Esophagus (tissue), 2 donors: ENCODE measurements at regions not wholly inside any gene's neighbourhood (a gene's known extent, or its start where the extent isn't known, plus 50 kb on each side); places are given as distances from the start of the nearest gene placed in this dataset.

ENCODE experiments used
- H3K27ac ChIP-seq, 2 donors: one replicate each; pipeline ENCODE4 v1.5.1; 2013; ENCODE audit warnings: low read depth in 2 of 2, mild to moderate bottlenecking in 2 of 2, inconsistent platforms in 1 of 2, low read length in 1 of 2, moderate library complexity in 1 of 2
- H3K27me3 ChIP-seq, 2 donors: one replicate each; pipeline ENCODE4 v1.6.1; 2013; ENCODE audit warnings: low read length in 2 of 2, control low read depth in 1 of 2, mild to moderate bottlenecking in 1 of 2; ENCODE audit not compliant: insufficient read depth in 2 of 2, control insufficient read depth in 1 of 2
- H3K36me3 ChIP-seq, 2 donors: one replicate each; pipeline ENCODE4 v1.6.1; 2013; ENCODE audit warnings: low read length in 1 of 2; ENCODE audit not compliant: control insufficient read depth in 2 of 2, insufficient read depth in 2 of 2
- H3K4me1 ChIP-seq, 2 donors: one replicate each; pipeline ENCODE4 v1.6.1; 2013; ENCODE audit warnings: low read length in 1 of 2; ENCODE audit not compliant: control insufficient read depth in 2 of 2, insufficient read depth in 2 of 2
- H3K4me3 ChIP-seq, 2 donors: one replicate each; pipeline ENCODE4 v1.5.1; 2013; ENCODE audit warnings: low read length in 2 of 2, mild to moderate bottlenecking in 2 of 2, low read depth in 1 of 2, moderate library complexity in 1 of 2
- H3K9me3 ChIP-seq, 2 donors: one replicate each; pipeline ENCODE4 v1.6.1; 2013; ENCODE audit warnings: mild to moderate bottlenecking in 2 of 2, low read depth in 1 of 2, low read length in 1 of 2, moderate library complexity in 1 of 2; ENCODE audit not compliant: control insufficient read depth in 2 of 2, insufficient read depth in 1 of 2
- WGBS, 2 donors: extraction: QIAGEN DNeasy Blood & Tissue Kit; methylation state at CpG; one replicate each; pipeline ENCODE4 v1.1.7; 2013; 5-methylcytosine and 5-hydroxymethylcytosine counted together
- donor health status: healthy with polysubstance abuse.
- donor health status: Bipolar disorder and iron deficiency.

DNA sequence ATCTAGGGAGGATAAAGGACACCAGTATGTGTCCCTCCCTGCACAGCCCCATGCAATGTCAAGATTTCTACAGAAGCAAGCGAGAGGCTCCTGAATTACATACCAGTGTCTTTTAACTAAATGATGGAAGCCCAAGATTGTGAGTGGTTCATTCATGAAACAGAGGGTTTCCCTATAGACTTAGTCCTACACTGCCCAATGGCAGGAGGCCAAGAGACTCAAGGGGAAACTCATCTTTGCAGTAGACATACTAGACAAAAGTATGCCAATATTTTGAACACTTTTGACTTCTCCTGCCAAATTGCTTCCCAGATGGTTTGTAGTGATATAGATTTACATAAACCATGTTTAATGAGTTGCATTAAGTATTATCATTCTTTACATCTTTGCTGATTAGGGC lies 557.2 kb upstream of the JAG1 start:
- H3K27me3 ChIP-seq: no peaks in the 10 kb centered on the region
- H3K9me3 ChIP-seq: no peaks in the 10 kb centered on the region
- WGBS, 2 donors: 89 to 97% methylated on average over 1 of the region's 1 CpG
- H3K4me3 ChIP-seq: no peak overlapping the region
- no peaks in the 10 kb centered on the region for H3K36me3 ChIP-seq
- no peaks in the 10 kb centered on the region for H3K4me1 ChIP-seq
- H3K27ac ChIP-seq: no peak overlapping the region

DNA sequence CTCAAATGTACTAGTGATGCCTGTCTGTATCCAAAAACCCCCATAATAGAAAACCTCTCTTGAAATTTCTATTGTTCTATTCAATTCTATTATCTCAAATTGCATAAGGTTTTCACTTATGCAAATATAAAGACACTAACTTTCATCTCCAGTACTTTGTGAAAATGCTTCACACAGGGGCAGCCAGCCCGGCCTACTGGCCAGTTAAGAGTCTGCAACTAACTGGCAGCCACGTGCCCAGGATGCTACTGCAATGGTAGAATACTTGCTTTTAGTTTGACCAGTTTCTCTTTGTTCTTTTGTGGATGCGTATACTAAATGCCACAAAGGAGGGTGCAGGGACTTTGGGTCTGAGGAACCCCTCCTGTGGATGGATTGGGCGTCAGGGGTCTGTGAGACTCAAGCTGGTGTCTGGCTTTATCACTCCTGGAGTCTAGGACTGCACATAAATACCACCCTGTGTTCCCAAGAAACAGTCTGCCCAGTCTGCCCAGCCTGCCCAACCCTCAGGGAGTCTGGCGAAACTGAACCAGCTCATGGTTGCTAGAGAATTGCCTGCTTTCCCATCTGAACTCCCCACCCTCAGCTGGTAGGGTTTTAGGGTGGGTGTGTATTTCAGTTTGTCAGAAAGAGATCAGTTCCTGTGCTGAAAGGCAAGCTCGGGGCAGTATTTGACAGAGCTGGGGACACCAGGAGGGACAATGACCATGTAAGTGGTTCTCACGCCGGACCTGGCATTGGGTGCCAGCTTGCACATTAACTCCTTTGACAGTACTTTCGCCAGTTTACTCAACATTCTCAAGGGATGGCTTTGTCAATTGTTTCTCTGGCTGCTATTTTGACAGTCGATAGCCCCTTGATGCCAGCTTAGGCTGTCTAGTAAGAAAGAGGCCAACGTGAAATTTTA lies 558.2 kb upstream of the JAG1 start:
- Histone ChIP-seq H3K27me3 (no peaks in the 10 kb centered on the region), H3K36me3 (no peaks in the 10 kb centered on the region), H3K9me3 (no peaks in the 10 kb centered on the region), H3K27ac (no peak overlapping the region), H3K4me3 (no peak overlapping the region), H3K4me1 (peaks cover 0 to 1% of the 10 kb centered on the region in 2 donors)
- 92 to 93% methylated on average over 11 of the region's 11 CpGs for WGBS, 2 donors

DNA sequence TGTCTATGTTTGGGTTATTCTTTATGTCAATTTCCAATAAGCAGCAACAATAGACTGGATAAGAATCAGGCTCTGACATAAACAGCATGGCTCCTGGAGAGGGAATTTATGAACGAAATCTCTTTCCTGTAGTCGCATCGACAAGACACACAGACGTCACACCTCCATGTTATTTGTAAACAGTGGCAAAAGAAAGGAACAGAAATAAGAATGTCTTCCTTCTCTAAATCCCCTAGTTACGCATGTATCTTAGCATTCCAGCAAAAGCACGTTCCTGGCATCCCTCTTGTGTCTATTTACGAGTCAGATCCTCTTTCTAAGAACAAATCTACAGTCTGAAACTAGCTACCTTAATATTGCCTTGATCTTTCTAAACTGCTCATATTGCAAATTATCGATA lies 559.1 kb upstream of the JAG1 start:
- Histone ChIP-seq H3K9me3 (no peaks in the 10 kb centered on the region), H3K27me3 (no peaks in the 10 kb centered on the region), H3K4me3 (no peak overlapping the region), H3K36me3 (no peaks in the 10 kb centered on the region), H3K4me1 (peaks cover 0 to 1% of the 10 kb centered on the region in 2 donors), H3K27ac (no peak overlapping the region)
- 87 to 88% methylated on average over 8 of the region's 8 CpGs for WGBS, 2 donors

DNA sequence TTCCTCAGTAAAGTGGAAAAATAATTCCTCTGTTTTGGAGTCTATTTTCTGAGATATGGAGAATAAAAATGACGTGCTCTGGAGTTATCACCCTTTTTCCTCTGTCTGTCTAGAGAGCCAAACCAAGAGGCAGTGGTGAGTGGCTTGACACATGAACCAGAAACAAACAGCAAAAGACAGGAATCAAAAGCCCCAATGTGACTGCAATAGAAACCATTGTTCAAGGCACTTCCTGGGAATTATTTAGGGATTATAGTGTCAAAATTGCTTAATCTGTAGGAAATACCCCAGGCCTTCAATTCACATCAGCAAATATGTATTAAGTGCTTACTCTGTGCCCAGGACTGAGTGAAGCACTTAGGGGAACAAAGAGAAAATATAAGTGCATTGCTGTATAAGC lies 560.4 kb upstream of the JAG1 start:
- Histone ChIP-seq H3K27me3 (no peaks in the 10 kb centered on the region), H3K27ac (no peak overlapping the region), H3K4me1 (peaks cover 0 to 1% of the 10 kb centered on the region in 2 donors), H3K9me3 (no peaks in the 10 kb centered on the region), H3K4me3 (no peak overlapping the region), H3K36me3 (no peaks in the 10 kb centered on the region)
- 24 to 59% methylated on average over 1 of the region's 1 CpG for WGBS, 2 donors

DNA sequence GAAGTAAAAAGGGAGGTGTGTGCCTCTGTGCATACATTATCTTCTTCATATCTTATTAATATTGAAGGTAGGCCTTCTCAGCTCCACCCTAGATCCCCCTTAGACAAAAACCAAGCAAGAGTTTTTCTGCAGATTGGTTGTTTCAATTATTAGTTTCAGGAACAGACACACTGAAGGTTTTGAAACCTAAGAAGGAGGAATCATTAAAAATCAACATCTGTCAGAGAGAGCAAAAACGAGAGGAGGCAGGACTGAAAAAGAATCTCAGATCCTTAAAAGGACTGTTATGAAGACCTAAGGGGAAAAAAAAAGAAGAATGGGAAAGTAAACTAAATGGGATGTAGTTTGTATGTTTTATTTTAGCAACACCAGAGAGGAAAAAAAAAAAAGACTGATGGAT lies 560.8 kb upstream of the JAG1 start:
- Histone ChIP-seq H3K4me1 (peaks cover 0 to 1% of the 10 kb centered on the region in 2 donors), H3K36me3 (no peaks in the 10 kb centered on the region), H3K4me3 (no peak overlapping the region), H3K27ac (no peak overlapping the region), H3K27me3 (no peaks in the 10 kb centered on the region), H3K9me3 (no peaks in the 10 kb centered on the region)
- 43 to 54% methylated on average over 1 of the region's 1 CpG for WGBS, 2 donors

DNA sequence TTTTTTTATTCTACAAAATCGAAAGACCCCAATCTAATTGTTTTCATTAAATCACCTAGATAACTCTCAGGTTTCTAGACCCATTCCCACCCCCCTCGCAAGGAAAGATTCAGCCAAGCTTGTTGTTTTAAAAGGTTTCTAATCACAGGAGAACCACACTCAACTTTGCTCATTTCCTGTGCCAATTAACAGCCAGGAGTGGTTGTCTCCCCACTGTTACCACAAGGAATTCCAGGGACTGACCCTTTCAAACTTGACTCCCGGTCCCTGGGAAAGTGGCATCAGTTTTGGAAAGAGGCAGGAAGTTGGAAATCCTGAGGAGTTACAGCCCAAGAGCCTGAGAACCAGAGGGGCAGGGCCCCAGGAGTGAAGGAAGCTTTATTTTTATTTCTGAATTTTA lies 561.3 kb upstream of the JAG1 start:
- WGBS, 2 donors: 61 to 76% methylated on average over 3 of the region's 3 CpGs
- H3K4me3 ChIP-seq: no peak overlapping the region
- H3K27ac ChIP-seq: no peak overlapping the region

DNA sequence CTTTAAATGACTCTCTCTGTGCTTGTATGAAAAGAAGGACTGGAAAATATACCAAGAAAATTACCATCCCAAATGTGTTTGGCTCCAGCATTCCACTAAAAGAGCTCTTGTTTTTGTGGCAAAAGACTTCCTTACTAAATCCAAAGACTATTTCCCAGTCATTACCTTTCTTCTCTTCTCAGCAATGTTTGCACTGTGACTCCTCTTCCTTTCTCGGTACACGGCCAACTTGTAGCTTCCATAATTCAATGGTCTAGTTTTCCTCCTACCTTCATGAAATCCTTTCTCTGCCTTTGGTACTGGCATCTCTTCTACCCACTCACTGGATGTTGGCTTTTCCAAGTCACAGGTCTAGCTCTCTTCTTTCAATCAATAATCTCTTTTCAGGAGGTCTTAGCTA lies 568.5 kb upstream of the JAG1 start:
- Histone ChIP-seq H3K27me3 (no peaks in the 10 kb centered on the region), H3K36me3 (no peaks in the 10 kb centered on the region), H3K4me3 (no peak overlapping the region), H3K4me1 (no peaks in the 10 kb centered on the region), H3K9me3 (no peaks in the 10 kb centered on the region), H3K27ac (no peak overlapping the region)
- 93 to 98% methylated on average over 2 of the region's 2 CpGs for WGBS, 2 donors

More for the DNA sequence above, 561.3 kb upstream of the JAG1 start:
- Histone ChIP-seq H3K36me3 (no peaks in the 10 kb centered on the region), H3K4me1 (peaks cover 0 to 1% of the 10 kb centered on the region in 2 donors), H3K9me3 (no peaks in the 10 kb centered on the region), H3K27me3 (no peaks in the 10 kb centered on the region)

DNA sequence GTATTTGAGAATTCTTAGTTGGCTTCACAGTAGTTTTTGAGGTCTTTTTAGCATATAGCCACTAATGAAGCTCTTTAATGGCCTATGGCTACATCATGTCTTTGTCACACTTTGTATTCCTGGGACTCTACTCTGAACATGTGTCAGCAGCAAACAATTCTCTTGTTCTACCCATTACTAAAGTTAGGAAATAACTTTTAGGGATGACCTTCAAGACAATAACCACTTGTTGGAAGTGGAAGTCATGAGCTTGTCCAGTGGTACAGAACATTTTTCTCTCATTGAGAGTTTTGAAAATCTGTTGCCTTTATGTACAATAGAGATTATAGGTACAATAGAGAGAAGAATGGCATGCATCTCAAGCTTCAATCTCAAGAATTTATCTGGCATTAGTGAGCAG lies 571.6 kb upstream of the JAG1 start:
- H3K4me1 ChIP-seq: no peaks in the 10 kb centered on the region
- H3K27ac ChIP-seq: no peak overlapping the region
- H3K4me3 ChIP-seq: no peak overlapping the region
- H3K36me3 ChIP-seq: no peaks in the 10 kb centered on the region
- H3K27me3 ChIP-seq: no peaks in the 10 kb centered on the region
- no peaks in the 10 kb centered on the region for H3K9me3 ChIP-seq

DNA sequence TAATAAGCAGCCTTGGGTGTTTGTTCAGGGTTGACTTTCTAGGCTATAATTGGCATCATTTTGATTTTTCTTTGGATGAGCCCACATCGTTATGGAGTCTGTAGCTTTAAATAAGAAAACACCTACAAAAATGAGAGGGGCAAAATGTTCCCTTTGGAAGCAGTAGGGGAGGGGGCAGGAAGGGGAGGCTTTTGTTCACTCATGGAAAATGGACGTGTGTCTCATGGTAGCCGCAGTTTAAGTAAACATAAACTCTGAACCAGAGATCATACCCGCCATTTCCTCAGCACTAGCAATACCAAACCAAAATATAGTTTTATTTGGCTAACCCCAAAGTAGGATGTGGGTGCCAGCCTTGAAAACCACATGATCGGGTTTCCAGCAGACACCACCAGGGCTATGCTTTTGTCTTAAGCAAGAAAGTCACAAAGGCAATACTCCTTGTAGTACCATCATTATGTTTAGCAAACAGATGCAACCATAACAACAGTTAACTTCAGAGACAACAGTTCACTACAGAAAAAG lies 572.5 kb upstream of the JAG1 start:
- Histone ChIP-seq H3K27ac (no peak overlapping the region), H3K9me3 (no peaks in the 10 kb centered on the region), H3K4me3 (no peak overlapping the region), H3K27me3 (no peaks in the 10 kb centered on the region), H3K4me1 (no peaks in the 10 kb centered on the region), H3K36me3 (no peaks in the 10 kb centered on the region)
- WGBS, 2 donors: 62 to 78% methylated on average over 5 of the region's 5 CpGs
